PC-9 (cell line): ENCODE measurements at regions not wholly inside any gene's neighbourhood (a gene's known extent, or its start where the extent isn't known, plus 50 kb on each side); places are given as distances from the start of the nearest gene placed in this dataset.

ENCODE experiments used
- BruUV-seq: library from RNA; stranded (reverse); fragments of 400-500 nt; replicated peaks from 2 replicates; lab custom pipeline; 2021; lab: Mats Ljungman, UMichigan
- CTCF ChIA-PET: fragments of 300-600 bp; sonication (Branson Sonifier 250); formaldehyde crosslinking; loops from one replicate; lab custom pipeline; 2022; ENCODE audit warnings: antibody characterized with exemption; lab: Charles Lee
- POLR2A ChIA-PET: fragments of 300-600 bp; sonication (Branson Sonifier 250); formaldehyde crosslinking; loops from one replicate; lab custom pipeline; 2022; ENCODE audit warnings: antibody characterized with exemption; ENCODE audit not compliant: unreplicated experiment; lab: Charles Lee
- DNase-seq, 2 experiments: peaks; one replicate each; pipeline versions ENCODE4 v3.0.0 to v3.0.0-alpha.2; 2015 to 2022; ENCODE audit warnings: mixed read lengths in 1 of 2
- H2AFZ ChIP-seq: fragments of 200-600 bp; sonication (generic); 2 replicates; pipeline ENCODE4 v1.8.1; 2017; ENCODE audit warnings: antibody characterized with exemption
- H3F3A ChIP-seq: fragments of 200-600 bp; sonication (generic); 2 replicates; pipeline ENCODE4 v1.8.1; 2017; ENCODE audit warnings: antibody characterized with exemption, mild to moderate bottlenecking, low read depth; ENCODE audit not compliant: insufficient read depth
- H3K27ac ChIP-seq: fragments of 200-600 bp; sonication (generic); 2 replicates; pipeline ENCODE4 v1.6.1; 2016; ENCODE audit warnings: mixed run types
- H3K27me3 ChIP-seq: fragments of 200-600 bp; sonication (generic); 2 replicates; pipeline ENCODE4 v1.6.1; 2016; ENCODE audit warnings: low read depth, mixed run types; ENCODE audit not compliant: insufficient read depth
- H3K36me3 ChIP-seq: fragments of 200-600 bp; sonication (generic); 2 replicates; pipeline ENCODE4 v1.6.1; 2016; ENCODE audit warnings: low read depth, mixed run types
- H3K4me1 ChIP-seq: fragments of 200-600 bp; sonication (generic); replicated peaks from 2 replicates; pipeline ENCODE4 v1.6.1; 2016; ENCODE audit warnings: mixed run types; ENCODE audit not compliant: insufficient read depth
- H3K4me2 ChIP-seq: fragments of 200-600 bp; sonication (generic); 2 replicates; pipeline ENCODE4 v1.6.1; 2017; ENCODE audit warnings: mixed run types
- H3K4me3 ChIP-seq: fragments of 200-600 bp; sonication (generic); 2 replicates; pipeline ENCODE4 v1.6.1; 2016; ENCODE audit warnings: mixed run types
- H3K79me2 ChIP-seq: fragments of 200-600 bp; sonication (generic); 2 replicates; pipeline ENCODE4 v1.6.1; 2017; ENCODE audit warnings: low read depth, mixed run types
- H3K9me2 ChIP-seq: fragments of 200-600 bp; sonication (generic); 2 replicates; pipeline ENCODE4 v1.8.1; 2017; ENCODE audit warnings: mild to moderate bottlenecking; ENCODE audit not compliant: insufficient read depth
- H3K9me3 ChIP-seq: fragments of 200-600 bp; sonication (generic); 2 replicates; pipeline ENCODE4 v1.8.1; 2016; ENCODE audit warnings: low read depth; ENCODE audit not compliant: insufficient read depth
- H4K20me1 ChIP-seq: fragments of 200-600 bp; sonication (generic); 2 replicates; pipeline ENCODE4 v1.8.1; 2017; ENCODE audit not compliant: insufficient read depth
- CTCF ChIP-seq: fragments of 200-600 bp; sonication (generic); conservative IDR thresholded peaks from 2 replicates; pipeline ENCODE4 v1.6.1; 2017; ENCODE audit warnings: mixed run types, antibody characterized with exemption, mild to moderate bottlenecking, moderate library complexity
- EZH2 ChIP-seq: fragments of 200-600 bp; sonication (generic); IDR thresholded peaks from 2 replicates; pipeline ENCODE4 v1.8.0; 2017; ENCODE audit warnings: antibody characterized with exemption, low read depth
- intact Hi-C: fragments of 100-400 bp; cut with micrococcal nuclease; formaldehyde crosslinking; loops from one replicate; pipeline ENCODE4 v1.10.0; 2022; ENCODE audit not compliant: unreplicated experiment

GRCh38 chr11:130635937-130636630 is 187.6 kb downstream of the ADAMTS15 start:
- Histone ChIP-seq H3K4me1 (peaks cover 82% of the 10 kb centered on the region), H3K27me3 (no peaks in the 10 kb centered on the region), H3K36me3 (no peaks in the 10 kb centered on the region), H3F3A (peaks cover 43% of the 10 kb centered on the region), H3K79me2 (no peaks in the 10 kb centered on the region), H3K4me2 (peak overlapping the region; percentile 73), H2AFZ (peak overlapping the region; percentile 65; the same call in 1 of the 2 replicates), H3K9me2 (no peaks in the 10 kb centered on the region), H3K4me3 (peak overlapping the region; percentile 37; the same call in 1 of the 2 replicates), H3K9me3 (no peaks in the 10 kb centered on the region), H4K20me1 (no peaks in the 10 kb centered on the region), H3K27ac (peak overlapping the region; percentile 90)
- ChIA-PET CTCF (no interaction called here), POLR2A (interaction anchor here (0.7 kb wide), 1 partner anchor 89 kb away, joined by 3 read pairs; no protein-coding TSS in a partner anchor)
- BruUV-seq = no TSS peak
- no peak for DNase-seq
- TF ChIP-seq CTCF (no peak), EZH2 (no peak)
- intact Hi-C loops = loop anchor here (2.0 to 10.0 kb wide), 5 partner anchors 41 to 321 kb away; partner anchors contain the start of gene ZBTB44

GRCh38 chr11:130636722-130637464 is 188.4 kb downstream of the ADAMTS15 start:
- Histone ChIP-seq H4K20me1 (no peaks in the 10 kb centered on the region), H3K27ac (peak overlapping the region; percentile 90), H3F3A (peaks cover 43% of the 10 kb centered on the region), H3K9me2 (no peaks in the 10 kb centered on the region), H3K4me1 (peaks cover 74% of the 10 kb centered on the region), H3K4me2 (peak overlapping the region; percentile 73), H3K36me3 (no peaks in the 10 kb centered on the region), H2AFZ (peak overlapping the region; percentile 65; the same call in 1 of the 2 replicates), H3K79me2 (no peaks in the 10 kb centered on the region), H3K9me3 (no peaks in the 10 kb centered on the region), H3K4me3 (peak overlapping the region; percentile 37; the same call in 1 of the 2 replicates), H3K27me3 (no peaks in the 10 kb centered on the region)
- intact Hi-C loops = loop anchor here (1.0 to 10.0 kb wide), 6 partner anchors 40 to 322 kb away; partner anchors contain the start of gene ZBTB44
- no TSS peak for BruUV-seq
- DNase-seq = peak; percentile 52 to 96
- POLR2A ChIA-PET = interaction anchor here (0.7 to 1.0 kb wide), 2 partner anchors 41 to 90 kb away, joined by 3 to 11 read pairs; no protein-coding TSS in a partner anchor
- TF ChIP-seq EZH2 (no peak), CTCF (no peak)
- CTCF ChIA-PET = no interaction called here

GRCh38 chr11:130637566-130637965 is 189.1 kb downstream of the ADAMTS15 start:
- Histone ChIP-seq H3K4me3 (no peak overlapping the region), H2AFZ (no peak overlapping the region), H3K27me3 (no peaks in the 10 kb centered on the region), H3F3A (peaks cover 43% of the 10 kb centered on the region), H3K79me2 (no peaks in the 10 kb centered on the region), H3K36me3 (no peaks in the 10 kb centered on the region), H4K20me1 (no peaks in the 10 kb centered on the region), H3K4me1 (peaks cover 68% of the 10 kb centered on the region), H3K9me2 (no peaks in the 10 kb centered on the region), H3K9me3 (no peaks in the 10 kb centered on the region), H3K27ac (peak overlapping the region; percentile 90), H3K4me2 (peak overlapping the region; percentile 73)
- CTCF ChIA-PET = no interaction called here
- intact Hi-C loops = loop anchor here (1.0 to 10.0 kb wide), 6 partner anchors 39 to 323 kb away; partner anchors contain the start of gene ZBTB44
- TF ChIP-seq CTCF (no peak), EZH2 (no peak)
- no peak for DNase-seq
- BruUV-seq = no TSS peak
- POLR2A ChIA-PET = interaction anchor here (1.0 kb wide), 1 partner anchor 40 kb away, joined by 11 read pairs; no protein-coding TSS in a partner anchor
